GM13976 (cell line): ENCODE measurements at regions not wholly inside any gene's neighbourhood (a gene's known extent, or its start where the extent isn't known, plus 50 kb on each side); places are given as distances from the start of the nearest gene placed in this dataset.

Source experiments
- DNase-seq: peaks from one replicate; pipeline ENCODE4 v3.0.0; 2012; ENCODE audit warnings: low spot score
- in situ Hi-C: fragments of 300-500 bp; cut with MboI; formaldehyde crosslinking; loops from one replicate; pipeline ENCODE4 v1.12.0; 2022; ENCODE audit warnings: low sequenced_read_pairs, mixed read lengths, inconsistent platforms; ENCODE audit not compliant: unreplicated experiment
- TF ChIP-seq, protein P1 (sequence below): IDR thresholded peaks from 2 replicates; pipeline ENCODE4 v1.5.1; 2012; ENCODE audit warnings: borderline replicate concordance, mild to moderate bottlenecking; ENCODE audit not compliant: insufficient read depth; ENCODE audit errors: extremely low read depth, missing control alignments, control extremely low read depth

- in situ Hi-C loops, result no loop called here
- TF ChIP-seq, protein P1, sequence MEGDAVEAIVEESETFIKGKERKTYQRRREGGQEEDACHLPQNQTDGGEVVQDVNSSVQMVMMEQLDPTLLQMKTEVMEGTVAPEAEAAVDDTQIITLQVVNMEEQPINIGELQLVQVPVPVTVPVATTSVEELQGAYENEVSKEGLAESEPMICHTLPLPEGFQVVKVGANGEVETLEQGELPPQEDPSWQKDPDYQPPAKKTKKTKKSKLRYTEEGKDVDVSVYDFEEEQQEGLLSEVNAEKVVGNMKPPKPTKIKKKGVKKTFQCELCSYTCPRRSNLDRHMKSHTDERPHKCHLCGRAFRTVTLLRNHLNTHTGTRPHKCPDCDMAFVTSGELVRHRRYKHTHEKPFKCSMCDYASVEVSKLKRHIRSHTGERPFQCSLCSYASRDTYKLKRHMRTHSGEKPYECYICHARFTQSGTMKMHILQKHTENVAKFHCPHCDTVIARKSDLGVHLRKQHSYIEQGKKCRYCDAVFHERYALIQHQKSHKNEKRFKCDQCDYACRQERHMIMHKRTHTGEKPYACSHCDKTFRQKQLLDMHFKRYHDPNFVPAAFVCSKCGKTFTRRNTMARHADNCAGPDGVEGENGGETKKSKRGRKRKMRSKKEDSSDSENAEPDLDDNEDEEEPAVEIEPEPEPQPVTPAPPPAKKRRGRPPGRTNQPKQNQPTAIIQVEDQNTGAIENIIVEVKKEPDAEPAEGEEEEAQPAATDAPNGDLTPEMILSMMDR, result no peak
- no peak for DNase-seq
Measured at GRCh38 chr3:25086721-25087120, 341.3 kb upstream of the RARB start.

DNA sequence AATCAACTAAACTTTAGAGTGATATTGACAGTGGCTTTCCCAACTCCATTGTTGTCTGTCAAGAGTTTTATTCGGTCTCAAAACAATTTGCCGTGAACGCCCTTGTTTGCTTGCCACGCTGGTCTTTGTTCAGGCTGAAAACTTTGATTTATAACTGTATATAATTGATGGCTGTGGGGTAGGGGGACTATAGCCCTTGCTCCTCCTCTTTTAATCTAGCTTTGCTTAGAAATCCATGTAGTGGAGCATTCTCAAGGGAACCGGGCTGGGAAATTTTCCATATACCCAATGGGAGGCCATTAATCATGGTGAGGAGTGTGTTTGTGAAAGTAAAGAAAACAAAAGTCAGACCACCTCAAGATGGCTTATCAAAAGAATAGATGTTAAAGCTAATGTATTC is 339.8 kb upstream of the RARB start:
- no peak for DNase-seq
- TF ChIP-seq, protein P1, result no peak
- in situ Hi-C loops, result no loop called here

DNA sequence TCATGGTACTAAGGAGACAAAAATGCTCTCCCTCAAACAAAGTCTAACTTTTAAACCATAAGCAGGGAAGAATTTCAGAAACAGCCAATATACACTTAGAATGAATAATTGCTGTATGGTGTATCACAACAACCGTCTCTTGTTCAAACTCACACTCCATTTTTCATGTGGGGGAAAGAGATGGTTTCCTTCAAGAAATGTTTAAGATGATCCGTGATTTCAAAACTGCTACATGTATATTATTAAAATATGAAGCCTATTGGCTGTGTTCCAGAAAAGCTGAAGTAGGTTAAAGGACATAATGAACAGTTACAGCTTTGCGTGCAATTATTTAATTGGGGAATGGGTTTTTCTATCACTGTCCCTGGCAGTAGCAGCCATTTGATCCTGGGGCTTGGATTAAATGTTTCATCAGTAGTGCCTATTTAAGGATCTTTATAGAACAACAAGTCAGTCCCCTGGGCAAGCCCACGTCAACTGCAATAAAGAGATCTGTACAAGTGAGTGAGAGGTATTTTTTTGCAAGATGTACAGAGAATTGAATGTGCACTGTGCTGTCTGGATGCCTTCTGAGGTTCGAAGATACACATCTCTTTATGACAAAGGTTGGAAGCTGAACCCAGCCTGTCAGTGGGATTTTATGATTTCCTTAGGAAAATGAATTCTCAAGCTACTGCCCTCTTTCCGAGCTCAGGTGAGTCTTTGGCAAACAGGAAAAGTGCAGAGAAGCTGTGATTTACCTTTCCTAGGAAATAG is 337.2 kb upstream of the RARB start:
- in situ Hi-C loops, result no loop called here
- TF ChIP-seq, protein P1, result no peak
- no peak for DNase-seq

DNA sequence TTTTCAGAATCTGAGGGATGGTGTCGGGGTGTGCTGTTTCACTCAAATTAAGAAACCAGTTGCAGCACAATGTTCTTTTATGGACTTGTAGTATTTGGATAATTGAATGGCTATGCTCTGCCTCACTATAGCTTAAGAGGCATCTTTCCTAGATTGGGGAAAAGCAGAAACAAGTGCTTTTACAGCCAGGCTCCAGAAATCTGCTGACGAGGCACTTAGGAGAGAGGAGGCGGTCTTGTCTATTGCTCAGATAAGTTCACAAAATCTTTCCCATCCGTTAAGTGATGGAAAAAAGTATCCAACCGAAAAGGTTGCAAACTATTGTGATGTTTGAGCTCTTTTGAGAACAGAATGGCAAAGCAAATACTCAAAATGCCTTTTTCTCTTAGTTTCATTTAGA is 336.1 kb upstream of the RARB start:
- in situ Hi-C loops, result no loop called here
- TF ChIP-seq, protein P1, result no peak
- DNase-seq, result no peak

DNA sequence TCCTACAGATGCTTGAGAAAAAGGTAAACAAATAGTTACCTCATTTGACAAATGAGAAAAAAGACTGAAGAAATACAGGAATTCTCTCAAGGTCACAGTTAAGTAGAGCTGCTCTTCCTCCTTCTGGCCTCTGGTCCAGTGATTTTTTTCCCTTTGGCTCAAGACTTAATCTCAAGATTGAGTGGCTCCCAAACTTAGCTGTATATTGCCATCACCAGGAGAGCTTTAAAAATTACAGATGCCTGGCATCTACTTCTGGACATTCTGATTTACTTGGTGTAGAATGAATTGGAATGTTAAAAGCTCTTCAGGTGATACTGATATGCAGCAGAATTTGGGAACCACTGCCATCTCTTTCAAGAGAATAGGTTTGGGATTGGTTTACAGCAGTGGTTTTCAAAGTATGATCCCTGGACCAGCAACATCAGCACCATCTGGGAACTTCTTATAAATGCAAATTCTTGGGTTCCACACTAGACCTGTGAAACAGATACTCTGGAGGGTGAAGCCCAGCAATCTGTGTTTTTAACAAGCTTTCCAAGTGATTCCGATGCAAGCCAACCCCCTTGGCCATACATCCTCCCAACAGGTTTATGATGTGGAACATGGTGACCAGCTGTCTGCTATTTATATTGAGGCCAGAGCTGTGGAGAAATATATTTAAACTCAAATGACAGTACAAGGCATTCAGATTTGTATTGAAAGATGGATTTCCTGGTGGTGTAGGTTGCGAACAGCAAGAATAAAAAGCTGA is 333.0 kb upstream of the RARB start:
- TF ChIP-seq, protein P1, result no peak
- no peak for DNase-seq
- in situ Hi-C loops, result no loop called here

- in situ Hi-C loops, result no loop called here
- no peak for DNase-seq
- TF ChIP-seq, protein P1, result no peak
Measured at GRCh38 chr3:25096536-25096935, 331.5 kb upstream of the RARB start.
